ENCODE measurements at regions not wholly inside any gene's neighbourhood (a gene's known extent, or its start where the extent isn't known, plus 50 kb on each side); places are given as distances from the start of the nearest gene placed in this dataset.

DNA sequence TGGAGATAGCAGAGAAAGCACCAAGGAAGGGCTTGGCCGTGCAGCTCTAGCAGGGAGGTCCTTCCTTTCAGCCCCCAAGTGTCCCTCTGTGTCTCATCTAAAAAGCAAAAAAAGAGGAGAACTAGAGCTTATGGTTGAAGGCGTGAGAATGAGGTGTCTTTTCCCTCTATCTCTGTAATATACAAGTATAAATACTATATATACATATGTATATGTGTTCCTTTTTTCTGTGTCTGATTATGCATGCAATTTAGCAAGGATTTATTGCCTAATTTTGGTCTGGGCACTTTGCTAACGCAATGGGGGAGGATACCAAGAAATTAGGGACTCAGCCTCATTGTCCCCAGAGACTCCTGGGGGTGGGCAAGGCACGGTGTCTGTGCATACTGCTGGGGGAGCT is 90.2 kb upstream of the CCL2 start (continued):
- TF ChIP-seq MED8 (CRISPR knock-in tag; IDR thresholded peaks at IDR 0.05; ENCODE audit: insufficient replicate concordance), result no peak
- no peak for TF ChIP-seq ZBTB3 (CRISPR knock-in tag; IDR thresholded peaks at IDR 0.05; ENCODE audit: borderline replicate concordance, low read depth)
- TF ChIP-seq ZBTB8A (CRISPR knock-in tag; IDR thresholded peaks at IDR 0.05; ENCODE audit: borderline replicate concordance, low read depth), result no peak
- no peak for TF ChIP-seq ZSCAN12 (CRISPR knock-in tag; IDR thresholded peaks at IDR 0.05)
- TF ChIP-seq, protein P1, sequence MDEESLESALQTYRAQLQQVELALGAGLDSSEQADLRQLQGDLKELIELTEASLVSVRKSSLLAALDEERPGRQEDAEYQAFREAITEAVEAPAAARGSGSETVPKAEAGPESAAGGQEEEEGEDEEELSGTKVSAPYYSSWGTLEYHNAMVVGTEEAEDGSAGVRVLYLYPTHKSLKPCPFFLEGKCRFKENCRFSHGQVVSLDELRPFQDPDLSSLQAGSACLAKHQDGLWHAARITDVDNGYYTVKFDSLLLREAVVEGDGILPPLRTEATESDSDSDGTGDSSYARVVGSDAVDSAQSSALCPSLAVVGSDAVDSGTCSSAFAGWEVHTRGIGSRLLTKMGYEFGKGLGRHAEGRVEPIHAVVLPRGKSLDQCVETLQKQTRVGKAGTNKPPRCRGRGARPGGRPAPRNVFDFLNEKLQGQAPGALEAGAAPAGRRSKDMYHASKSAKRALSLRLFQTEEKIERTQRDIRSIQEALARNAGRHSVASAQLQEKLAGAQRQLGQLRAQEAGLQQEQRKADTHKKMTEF (CRISPR knock-in tag; IDR thresholded peaks at IDR 0.05), result no peak
- TF ChIP-seq ZNF430 (CRISPR knock-in tag; IDR thresholded peaks at IDR 0.05), result no peak
- no peak for TF ChIP-seq ZNF713 (CRISPR knock-in tag; IDR thresholded peaks at IDR 0.05)

DNA sequence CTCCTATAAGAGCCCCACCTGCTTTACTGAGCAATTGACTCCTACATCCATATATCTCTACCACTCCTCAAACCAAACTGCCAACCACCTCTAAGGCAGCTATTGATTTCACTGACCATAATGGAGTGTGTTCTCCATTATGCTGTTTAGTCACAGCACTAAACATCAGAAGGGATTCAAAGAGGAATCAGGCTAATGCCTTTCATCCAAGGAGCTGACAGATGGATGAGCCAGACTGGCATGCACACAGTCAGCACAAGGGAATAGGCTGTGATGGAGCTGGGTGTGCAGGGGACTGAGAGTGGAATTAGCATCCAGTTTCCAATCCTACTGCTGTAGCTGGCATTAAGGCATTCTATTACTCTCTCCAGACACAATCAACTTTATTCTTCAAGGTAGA is 88.7 kb upstream of the CCL2 start:
- BruUV-seq (replicated peaks), result no TSS peak
- TF ChIP-seq, protein P2, sequence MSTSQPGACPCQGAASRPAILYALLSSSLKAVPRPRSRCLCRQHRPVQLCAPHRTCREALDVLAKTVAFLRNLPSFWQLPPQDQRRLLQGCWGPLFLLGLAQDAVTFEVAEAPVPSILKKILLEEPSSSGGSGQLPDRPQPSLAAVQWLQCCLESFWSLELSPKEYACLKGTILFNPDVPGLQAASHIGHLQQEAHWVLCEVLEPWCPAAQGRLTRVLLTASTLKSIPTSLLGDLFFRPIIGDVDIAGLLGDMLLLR (CRISPR knock-in tag; IDR thresholded peaks at IDR 0.05), result no peak
- TF ChIP-seq SMAD9 (CRISPR knock-in tag; IDR thresholded peaks at IDR 0.05) (no peak), RARA (CRISPR knock-in tag; IDR thresholded peaks at IDR 0.05) (no peak), SETDB1 (CRISPR knock-in tag; IDR thresholded peaks at IDR 0.05; ENCODE audit: borderline replicate concordance) (no peak), RNF2 (conservative IDR thresholded peaks at IDR 0.05; ENCODE audit: low read depth) (no peak), HDAC2 (CRISPR knock-in tag; IDR thresholded peaks at IDR 0.05) (no peak), ZNF263 (CRISPR knock-in tag; IDR thresholded peaks at IDR 0.05) (no peak), GLI4 (CRISPR knock-in tag; IDR thresholded peaks at IDR 0.05; ENCODE audit: borderline replicate concordance) (no peak), SYNCRIP (IDR thresholded peaks at IDR 0.05; ENCODE audit: insufficient read depth, low read depth, low read length) (no peak), HNRNPL (IDR thresholded peaks at IDR 0.05; ENCODE audit: low read depth, low read length) (no peak)
- TF ChIP-seq, protein P3, sequence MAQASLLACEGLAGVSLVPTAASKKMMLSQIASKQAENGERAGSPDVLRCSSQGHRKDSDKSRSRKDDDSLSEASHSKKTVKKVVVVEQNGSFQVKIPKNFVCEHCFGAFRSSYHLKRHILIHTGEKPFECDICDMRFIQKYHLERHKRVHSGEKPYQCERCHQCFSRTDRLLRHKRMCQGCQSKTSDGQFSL (CRISPR knock-in tag; IDR thresholded peaks at IDR 0.05), result no peak
- no peaks in the 10 kb centered on the region for H3K79me2 ChIP-seq (ENCODE audit: insufficient read depth, low read length)
- intact Hi-C loops (cut with micrococcal nuclease; ENCODE audit: unreplicated experiment), result no loop called here
- ATAC-seq, result no peak
- no peaks in the 10 kb centered on the region for H4K20me1 ChIP-seq (ENCODE audit: insufficient read depth, low read length)
- FAIRE-seq, result no peak
- CTCF ChIA-PET (ENCODE audit: low intra/inter-chr PET ratio, low total read pairs), result no interaction called here
- H2AFZ ChIP-seq (ENCODE audit: low read length), result no peak overlapping the region
- H3K36me3 ChIP-seq (replicated peaks in 1 of 2; ENCODE audit: control insufficient read depth in 1 of 2, insufficient read depth in 2 of 2, low read length in 2 of 2), result no peaks in the 10 kb centered on the region
- no peaks in the 10 kb centered on the region for H3K4me1 ChIP-seq (ENCODE audit: insufficient read depth, low read length)
- DNase-seq (ENCODE audit: low spot score), result no peak
- POLR2A ChIA-PET, result no interaction called here
- H3K4me3 ChIP-seq (replicated peaks in 1 of 3; ENCODE audit: insufficient read depth in 1 of 3, low read depth in 2 of 3, low read length in 3 of 3), result no peak overlapping the region
- no peak overlapping the region for H3K27ac ChIP-seq (ENCODE audit: extremely low read length, insufficient read depth, low read length)
- H3K4me2 ChIP-seq (ENCODE audit: low read depth, low read length), result no peak overlapping the region
- no peaks in the 10 kb centered on the region for H3K9me3 ChIP-seq (ENCODE audit: low read length)
- H3K27me3 ChIP-seq (ENCODE audit: control insufficient read depth in 1 of 2, insufficient read depth in 2 of 2, low read length in 2 of 2), result no peaks in the 10 kb centered on the region
- in situ Hi-C loops (cut with HindIII; ENCODE audit: extremely low pct_ligation_motif_present, low pct_unique_long_range_greater_than_20kb), result no loop called here
- no peak overlapping the region for H3K9ac ChIP-seq (ENCODE audit: insufficient read depth, low read depth, low read length)

Data from HepG2 (cell line).